Lower leg skin (tissue), 4 donors: ENCODE measurements at regions not wholly inside any gene's neighbourhood (a gene's known extent, or its start where the extent isn't known, plus 50 kb on each side); places are given as distances from the start of the nearest gene placed in this dataset.

ENCODE experiments used
- DNase-seq, 2 donors: peaks; one replicate each; pipeline ENCODE4 v3.0.0-alpha.2; 2019; ENCODE audit warnings: low spot score in 2 of 2
- H3K4me3 ChIP-seq: fragments of 200-600 bp; sonication (generic); 2 replicates; pipeline ENCODE4 v1.5.1; 2017; ENCODE audit warnings: mild to moderate bottlenecking, low read depth; ENCODE audit not compliant: poor library complexity, severe bottlenecking
- POLR2A ChIP-seq, 2 donors: fragments of 450-650 bp; IDR thresholded peaks; one replicate each; pipeline ENCODE4 v1.6.1; 2016 to 2017; ENCODE audit warnings: antibody characterized with exemption in 2 of 2, mild to moderate bottlenecking in 1 of 2, moderate library complexity in 1 of 2
- WGBS, 2 donors: methylation state at CpG; one replicate each; pipeline ENCODE4 v1.1.5; 2018; 5-methylcytosine and 5-hydroxymethylcytosine counted together
- intact Hi-C: fragments of 100-400 bp; cut with DNase I; formaldehyde crosslinking; loops from one replicate; pipeline ENCODE4 v1.15.0; 2023; ENCODE audit warnings: low total_unique reads
- TF ChIP-seq, protein P1 (sequence below), 3 donors: fragments of 450-650 bp; IDR thresholded peaks; one replicate each; pipeline ENCODE4 v1.5.1; 2016; ENCODE audit warnings: antibody characterized with exemption in 3 of 3, mild to moderate bottlenecking in 3 of 3, moderate library complexity in 2 of 3

DNA sequence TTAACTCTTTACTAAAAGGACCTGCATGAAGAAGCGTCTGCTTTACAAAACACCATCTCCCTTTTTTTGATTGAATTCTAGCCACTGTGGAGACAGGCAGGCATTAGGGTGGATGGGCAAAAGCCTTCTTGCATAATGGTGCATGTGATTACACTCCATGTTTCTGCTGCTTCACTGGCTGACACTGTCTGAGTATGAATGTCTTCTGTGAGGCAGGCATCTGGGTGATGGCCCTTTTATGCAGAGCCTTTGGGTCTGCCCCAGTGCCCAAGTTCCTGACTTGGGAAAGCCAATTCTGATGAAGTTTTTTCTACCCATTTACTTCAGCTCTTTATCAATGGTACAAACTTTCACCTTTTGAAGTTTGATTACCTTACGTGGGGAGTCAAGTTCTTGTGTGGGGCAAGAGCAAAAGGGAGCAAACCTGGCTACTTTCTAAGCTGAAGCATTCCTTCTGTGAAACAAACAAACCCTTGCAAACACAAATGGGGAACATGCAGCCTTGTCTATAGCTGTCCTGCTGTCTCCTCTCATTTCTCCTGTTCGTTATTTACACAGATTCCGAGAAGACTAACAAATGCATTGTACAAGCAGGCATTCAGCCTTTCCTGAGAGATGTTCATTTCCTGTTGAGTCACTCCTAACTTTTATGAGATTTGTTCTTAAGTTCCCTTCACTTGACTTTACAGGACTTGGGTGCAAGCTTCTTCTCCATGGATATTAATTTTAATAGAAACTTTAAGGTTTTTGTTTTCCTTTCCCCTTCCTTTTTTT lies 301.9 kb downstream of the TLL1 start:
- intact Hi-C loops = no loop called here
- 70 to 75% methylated on average over 4 of the region's 4 CpGs for WGBS, 2 donors
- DNase-seq = no peak
- no peak overlapping the region for H3K4me3 ChIP-seq
- TF ChIP-seq POLR2A (IDR thresholded peaks at IDR 0.05) = no peak
- TF ChIP-seq, protein P1, sequence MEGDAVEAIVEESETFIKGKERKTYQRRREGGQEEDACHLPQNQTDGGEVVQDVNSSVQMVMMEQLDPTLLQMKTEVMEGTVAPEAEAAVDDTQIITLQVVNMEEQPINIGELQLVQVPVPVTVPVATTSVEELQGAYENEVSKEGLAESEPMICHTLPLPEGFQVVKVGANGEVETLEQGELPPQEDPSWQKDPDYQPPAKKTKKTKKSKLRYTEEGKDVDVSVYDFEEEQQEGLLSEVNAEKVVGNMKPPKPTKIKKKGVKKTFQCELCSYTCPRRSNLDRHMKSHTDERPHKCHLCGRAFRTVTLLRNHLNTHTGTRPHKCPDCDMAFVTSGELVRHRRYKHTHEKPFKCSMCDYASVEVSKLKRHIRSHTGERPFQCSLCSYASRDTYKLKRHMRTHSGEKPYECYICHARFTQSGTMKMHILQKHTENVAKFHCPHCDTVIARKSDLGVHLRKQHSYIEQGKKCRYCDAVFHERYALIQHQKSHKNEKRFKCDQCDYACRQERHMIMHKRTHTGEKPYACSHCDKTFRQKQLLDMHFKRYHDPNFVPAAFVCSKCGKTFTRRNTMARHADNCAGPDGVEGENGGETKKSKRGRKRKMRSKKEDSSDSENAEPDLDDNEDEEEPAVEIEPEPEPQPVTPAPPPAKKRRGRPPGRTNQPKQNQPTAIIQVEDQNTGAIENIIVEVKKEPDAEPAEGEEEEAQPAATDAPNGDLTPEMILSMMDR (IDR thresholded peaks at IDR 0.05) = no peak

DNA sequence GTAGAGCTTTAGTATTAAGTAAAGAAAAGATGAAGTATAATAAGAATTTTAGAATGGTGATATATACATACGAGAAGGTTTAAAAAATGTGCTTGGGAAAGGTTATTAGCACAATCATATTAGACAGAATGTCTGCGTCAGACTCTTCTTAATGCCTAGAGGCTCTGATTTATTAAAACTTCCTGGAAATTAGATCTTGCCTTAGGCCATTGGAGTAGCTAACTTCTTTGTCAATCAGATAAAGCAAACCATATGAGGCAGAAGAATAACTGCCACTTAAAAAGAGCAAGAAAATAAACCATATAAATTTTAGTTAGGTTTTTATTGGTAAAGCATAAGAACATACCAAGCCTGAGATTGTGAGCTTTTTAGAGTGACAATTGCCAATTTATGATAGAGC lies 309.1 kb downstream of the TLL1 start:
- intact Hi-C loops = no loop called here
- no peak overlapping the region for H3K4me3 ChIP-seq
- WGBS, 2 donors = 31 to 36% methylated on average over 2 of the region's 2 CpGs
- no peak for DNase-seq
- no peak for TF ChIP-seq POLR2A (IDR thresholded peaks at IDR 0.05)
- TF ChIP-seq, protein P1 (IDR thresholded peaks at IDR 0.05) = no peak

DNA sequence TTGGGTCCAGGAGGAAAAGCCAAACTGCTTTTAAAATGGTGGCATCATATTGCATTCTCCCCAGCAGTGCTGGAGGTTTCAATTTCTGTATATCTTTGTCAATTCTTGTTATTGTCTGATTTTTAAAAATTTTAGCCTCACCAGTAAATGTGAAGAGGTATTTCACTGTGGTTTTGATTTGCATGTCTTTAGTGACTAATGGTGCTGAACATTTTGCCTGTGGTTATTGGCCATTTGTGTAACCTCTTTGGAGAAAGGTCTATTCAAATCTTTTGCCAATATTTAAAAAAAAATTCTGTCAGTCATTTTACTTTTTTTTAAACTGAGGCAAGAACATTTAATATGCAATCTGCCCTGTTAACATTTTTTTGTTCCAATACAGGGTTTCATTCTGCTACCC lies 322.1 kb downstream of the TLL1 start:
- no peak for DNase-seq
- no peak overlapping the region for H3K4me3 ChIP-seq
- intact Hi-C loops = no loop called here
- no peak for TF ChIP-seq POLR2A (IDR thresholded peaks at IDR 0.05)
- TF ChIP-seq, protein P1 (IDR thresholded peaks at IDR 0.05) = no peak

DNA sequence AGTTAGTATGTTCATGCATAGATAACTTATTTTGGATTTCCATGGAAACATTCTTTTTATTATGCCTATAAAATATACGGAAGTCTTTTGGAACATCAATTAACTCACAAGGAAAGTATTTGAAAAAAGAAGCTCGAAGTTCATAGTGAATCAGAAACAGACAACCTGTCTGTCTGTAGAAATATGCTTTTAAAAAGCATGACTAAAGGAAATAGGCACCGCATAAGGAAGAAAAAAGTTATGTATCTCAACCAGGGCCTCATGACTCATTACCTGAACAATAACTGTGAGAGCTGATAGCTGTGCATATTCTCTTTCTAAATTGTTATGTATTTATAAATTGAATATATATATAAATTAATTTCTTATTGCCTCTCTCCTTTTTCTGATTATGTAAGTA lies 324.1 kb downstream of the TLL1 start:
- H3K4me3 ChIP-seq = no peak overlapping the region
- TF ChIP-seq, protein P1 (IDR thresholded peaks at IDR 0.05) = no peak
- TF ChIP-seq POLR2A (IDR thresholded peaks at IDR 0.05) = no peak
- 29 to 44% methylated on average over 3 of the region's 3 CpGs for WGBS, 2 donors
- no peak for DNase-seq
- intact Hi-C loops = no loop called here

DNA sequence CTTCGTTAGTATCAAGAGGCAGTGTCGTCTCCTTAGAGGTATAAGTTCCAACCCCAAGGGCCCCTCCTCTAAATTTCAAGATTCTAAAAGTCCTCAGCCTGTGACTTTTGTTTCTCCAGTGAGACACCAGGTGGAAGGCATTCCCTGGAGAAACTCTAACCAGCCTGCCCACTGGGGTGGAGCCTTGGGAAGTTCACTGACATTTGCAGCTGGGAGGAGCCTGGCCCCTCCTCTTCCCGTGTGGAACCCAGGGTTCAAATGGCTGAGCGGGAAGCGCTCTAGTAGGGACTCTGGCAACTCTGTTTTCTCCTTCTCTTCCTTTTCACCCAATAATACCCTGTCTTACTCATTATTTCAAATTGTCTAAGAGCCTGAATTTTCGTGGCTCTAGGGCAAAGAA lies 325.0 kb downstream of the TLL1 start:
- WGBS, 2 donors = 84 to 88% methylated on average over 6 of the region's 6 CpGs

More for the DNA sequence above, 325.0 kb downstream of the TLL1 start:
- no peak for TF ChIP-seq POLR2A (IDR thresholded peaks at IDR 0.05)
- TF ChIP-seq, protein P1 (IDR thresholded peaks at IDR 0.05) = no peak
- DNase-seq = no peak
- H3K4me3 ChIP-seq = no peak overlapping the region
- intact Hi-C loops = no loop called here
